GM21723 (cell line): ENCODE measurements at regions not wholly inside any gene's neighbourhood (a gene's known extent, or its start where the extent isn't known, plus 50 kb on each side); places are given as distances from the start of the nearest gene placed in this dataset.

Experiments
- ATAC-seq: cut with Tn5 transposase; IDR thresholded peaks from one replicate; pipeline ENCODE4 v1.9.1; 2021; ENCODE audit warnings: mild to moderate bottlenecking, moderate library complexity; ENCODE audit not compliant: unreplicated experiment

DNA sequence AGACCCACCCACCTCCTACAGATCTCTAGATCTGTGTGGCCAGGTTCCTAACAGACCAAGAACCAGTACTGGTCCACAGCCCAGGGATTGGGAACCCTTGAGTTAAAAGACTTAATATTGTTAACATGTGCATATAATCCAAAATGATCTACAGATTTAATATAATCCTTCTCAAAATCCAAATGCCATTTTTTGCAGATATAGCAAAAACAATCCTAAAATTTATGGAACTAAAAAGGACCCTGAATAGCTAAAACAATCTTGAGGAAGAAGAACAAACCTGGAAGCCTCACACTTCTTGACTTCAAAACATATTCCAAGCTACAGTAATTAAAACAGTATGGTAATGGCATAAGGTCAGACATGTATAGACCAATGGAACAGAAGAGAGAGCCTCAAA lies 206.9 kb upstream of the SIX2 start:
- no peak for ATAC-seq

DNA sequence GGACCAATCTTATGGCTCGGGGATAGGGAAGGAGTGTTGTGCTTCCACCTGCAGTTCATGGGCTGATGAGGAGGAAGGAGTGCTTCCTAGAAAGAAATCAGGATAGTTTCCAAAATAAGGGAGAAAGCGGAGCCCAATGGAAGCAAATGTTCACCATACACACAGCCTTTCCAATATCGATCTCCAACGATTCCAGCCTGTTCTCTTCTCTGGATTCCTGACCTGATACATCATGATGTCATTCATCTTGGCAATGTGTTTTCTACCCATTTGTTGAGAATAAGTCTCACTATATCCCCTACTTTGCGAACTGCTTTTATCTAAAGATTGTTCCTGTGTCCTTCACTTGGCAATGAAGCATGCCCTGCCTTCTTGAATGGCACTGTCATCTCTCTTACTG lies 205.3 kb upstream of the SIX2 start:
- ATAC-seq = no peak

DNA sequence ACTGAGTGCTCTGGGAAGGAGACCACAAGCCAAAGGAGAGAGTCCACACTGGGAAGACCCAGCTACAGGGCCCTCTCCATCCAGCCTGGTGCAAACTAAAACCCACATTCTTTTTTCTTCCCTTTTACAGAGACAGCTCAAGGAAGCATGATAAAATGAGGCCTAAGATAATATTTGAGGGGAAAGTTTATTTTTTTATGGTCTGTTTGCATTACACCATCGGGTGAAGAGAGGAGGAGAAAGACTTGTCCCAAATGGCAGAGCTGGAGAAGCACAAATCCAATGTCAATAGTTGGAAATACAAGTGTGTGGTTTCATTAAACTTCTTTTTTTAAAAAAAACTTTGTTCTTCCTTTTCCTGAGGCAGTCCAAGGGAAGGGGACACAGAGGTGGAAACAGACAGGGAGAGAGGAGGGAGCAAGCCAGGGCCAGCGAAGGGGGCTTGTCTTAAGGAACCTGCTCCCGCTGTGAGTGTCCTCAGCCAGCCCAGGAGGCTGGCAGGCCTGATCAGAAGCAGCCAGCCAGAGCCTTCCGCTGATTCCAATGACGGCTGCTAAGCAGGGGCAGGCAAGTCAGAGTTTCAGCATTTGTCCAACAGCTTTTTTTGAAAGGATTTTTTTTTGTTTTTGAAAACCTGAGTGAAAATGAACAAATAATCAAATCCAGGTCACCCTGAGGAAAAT lies 203.8 kb upstream of the SIX2 start:
- ATAC-seq = no peak

DNA sequence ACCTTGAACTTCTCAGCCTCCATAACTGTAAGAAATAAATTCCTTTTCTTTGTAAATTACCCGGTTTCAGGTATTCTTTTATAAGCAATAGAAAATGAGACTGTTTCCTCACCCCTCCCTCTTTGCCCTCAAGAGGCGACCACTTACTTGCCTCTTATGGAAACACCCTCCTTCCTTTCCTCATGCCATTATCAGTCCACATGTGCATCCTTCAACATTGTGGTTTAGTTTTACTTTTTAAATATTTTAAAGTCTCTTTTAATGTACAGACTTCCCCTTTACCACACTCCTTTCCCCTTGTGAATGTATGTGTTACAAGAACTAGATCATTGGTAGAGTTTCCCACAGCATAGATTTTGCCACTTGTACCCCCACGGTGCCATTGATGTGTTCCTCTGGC lies 202.4 kb upstream of the SIX2 start:
- no peak for ATAC-seq

DNA sequence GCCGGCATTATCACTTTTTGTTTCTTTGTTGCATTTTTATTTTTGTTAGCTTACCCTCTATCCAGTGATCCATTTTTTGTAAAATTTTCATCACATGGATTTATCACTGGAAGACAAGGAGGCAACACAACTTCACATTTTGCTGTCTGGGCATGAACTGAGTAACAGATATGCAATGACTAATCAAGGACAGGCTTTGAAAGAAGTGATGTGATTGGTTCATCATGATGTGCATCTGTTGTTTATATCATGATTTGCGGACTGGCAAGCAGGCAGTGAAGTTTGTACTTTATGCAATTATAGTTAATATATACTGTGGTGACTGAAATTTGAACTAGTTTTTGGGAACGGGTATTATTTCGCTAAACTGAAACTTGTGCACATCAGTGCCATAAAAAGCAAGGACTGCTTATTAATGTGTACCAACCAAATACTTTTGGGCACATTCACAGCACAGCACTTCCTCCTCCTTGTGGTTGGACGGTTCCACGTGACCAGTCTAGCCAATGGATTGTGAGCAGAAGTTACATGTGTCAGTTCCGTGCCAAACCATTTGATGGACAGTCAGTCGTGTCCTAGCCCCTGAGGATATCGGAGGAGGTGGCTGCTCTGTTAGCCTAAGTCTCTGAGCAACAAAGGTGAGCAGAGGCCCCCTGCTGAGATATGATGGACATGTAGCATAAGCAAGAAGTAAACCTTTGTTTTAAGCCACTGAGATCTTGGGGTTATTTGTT lies 201.4 kb upstream of the SIX2 start:
- ATAC-seq = no peak

DNA sequence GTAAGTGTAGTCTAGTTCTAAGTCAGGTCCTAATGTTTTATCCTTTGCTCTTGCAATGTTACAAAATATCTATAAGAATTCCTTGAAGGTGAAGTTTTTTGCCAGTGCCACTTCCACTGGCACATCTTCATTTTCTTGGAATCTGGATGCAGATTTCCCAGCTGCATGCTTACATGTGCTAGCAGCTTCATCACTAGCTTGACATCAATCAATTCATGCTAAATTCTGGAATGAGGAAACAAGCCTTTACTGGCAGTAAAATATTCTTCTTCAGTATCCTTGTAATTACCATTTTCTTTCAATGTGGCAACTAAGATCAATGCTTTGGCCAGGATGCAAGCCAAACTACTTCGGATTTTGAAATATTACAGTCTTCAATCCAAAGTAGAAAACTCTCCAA lies 200.6 kb upstream of the SIX2 start:
- ATAC-seq = no peak

DNA sequence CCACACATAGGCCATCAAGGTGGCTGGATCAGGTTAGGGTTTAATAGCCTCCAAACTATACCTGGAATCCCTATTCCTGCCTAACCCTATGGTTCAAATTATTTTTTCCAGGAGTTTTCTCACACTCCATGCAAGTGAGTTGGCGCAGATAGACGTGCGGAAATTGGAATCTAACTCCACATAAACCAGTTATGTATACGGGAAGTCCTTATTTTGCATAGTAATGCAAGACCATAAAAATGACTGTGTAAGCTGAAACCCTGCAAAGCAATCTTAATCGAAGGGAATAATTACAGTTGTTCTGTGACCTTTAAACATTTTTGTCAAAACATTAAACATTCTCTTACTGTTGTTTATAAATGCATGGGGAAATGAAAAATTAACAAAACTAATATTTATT lies 200.1 kb upstream of the SIX2 start:
- ATAC-seq = no peak

DNA sequence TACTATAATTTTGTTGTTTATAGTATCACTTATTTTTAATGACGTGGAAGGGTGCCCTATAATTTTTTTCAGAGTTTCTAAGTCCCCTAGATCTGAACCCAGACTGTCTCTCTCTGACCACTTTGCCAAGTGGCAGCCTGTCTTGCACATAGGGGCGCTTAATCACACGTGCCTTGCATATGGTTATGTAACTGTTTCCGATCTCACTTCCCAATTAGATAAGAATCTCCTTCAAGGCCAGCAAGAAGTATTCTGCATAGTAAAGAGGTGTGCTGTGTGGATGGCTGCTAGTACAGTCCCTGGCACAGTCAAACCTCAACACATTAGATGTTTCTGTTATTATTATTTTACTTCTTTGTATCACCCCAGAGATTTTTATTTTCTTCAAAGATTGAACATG lies 197.8 kb upstream of the SIX2 start:
- no peak for ATAC-seq

DNA sequence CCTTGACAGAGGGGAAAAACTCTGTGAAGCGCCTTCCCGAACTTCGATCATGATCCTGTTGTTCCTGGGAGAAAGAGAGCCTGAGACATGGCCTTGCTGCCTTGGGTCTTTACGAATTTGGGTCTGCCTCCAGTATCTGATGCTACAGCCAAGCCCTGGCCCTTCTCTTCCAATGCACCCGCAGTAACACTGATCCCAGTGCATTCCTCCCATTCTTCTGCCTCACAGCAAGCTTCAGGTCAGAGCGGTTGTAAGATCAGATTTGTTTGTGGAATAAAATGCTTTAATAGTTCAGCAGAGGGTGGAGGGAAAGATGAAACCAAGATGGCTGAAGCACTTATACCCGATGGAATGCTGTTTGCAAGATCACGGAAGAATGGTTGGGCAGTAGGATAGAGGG lies 196.7 kb upstream of the SIX2 start:
- ATAC-seq = no peak

DNA sequence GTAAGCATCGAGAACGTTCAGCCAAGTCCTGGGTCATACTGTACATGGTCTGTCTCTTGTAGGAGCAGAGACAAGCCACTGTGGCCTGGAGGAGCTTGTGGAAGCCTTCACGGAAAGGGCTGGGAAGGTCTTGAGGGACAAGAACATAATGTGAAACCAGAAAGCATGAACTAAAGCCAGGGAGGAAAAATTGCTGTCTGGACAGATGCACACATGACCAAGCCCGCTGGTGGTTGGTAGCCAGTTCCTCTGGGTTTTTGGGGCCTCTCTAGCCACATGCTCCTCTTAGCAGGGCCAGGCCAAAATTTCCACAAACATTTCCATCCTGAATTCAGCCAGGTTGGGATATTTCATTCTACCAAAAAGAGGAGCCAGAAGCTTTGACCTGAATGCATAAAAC lies 196.2 kb upstream of the SIX2 start:
- ATAC-seq = no peak

DNA sequence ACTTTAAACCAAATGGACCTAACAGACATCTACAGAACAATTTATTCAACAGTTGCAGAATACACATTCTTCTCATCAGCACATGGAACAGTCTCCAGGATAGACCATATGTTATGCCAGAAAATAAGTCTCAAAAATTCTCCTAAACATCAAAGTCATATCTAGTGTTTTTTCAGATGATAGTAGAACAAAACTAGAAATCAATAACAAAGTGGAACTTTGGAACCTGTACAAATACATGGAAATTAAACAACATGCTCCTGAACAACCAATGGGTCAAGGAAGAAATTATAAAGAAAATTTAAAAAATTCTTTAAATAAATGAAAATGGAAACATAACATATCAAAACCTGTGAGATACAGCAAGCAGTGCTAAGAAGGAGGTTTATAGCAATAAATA lies 194.1 kb upstream of the SIX2 start:
- no peak for ATAC-seq

DNA sequence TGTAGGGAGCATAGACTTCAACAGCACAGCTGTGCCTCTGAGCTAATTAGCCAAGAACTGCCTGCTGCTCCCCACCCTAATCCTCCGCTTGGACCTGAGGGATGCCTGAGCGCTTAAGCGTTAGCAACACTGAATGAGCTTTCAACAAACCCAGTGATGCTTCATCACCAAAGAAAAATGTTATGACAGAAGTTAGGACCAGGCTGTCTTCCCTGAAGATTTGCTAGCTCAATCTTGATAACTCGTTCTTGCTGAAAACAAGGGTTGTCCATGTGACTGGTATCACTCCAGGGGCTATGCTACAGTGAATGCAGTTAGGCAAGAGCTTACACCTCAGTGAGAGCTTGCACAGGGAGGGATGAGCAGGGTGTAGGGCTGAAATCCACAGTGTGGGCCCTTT lies 190.7 kb upstream of the SIX2 start:
- no peak for ATAC-seq

DNA sequence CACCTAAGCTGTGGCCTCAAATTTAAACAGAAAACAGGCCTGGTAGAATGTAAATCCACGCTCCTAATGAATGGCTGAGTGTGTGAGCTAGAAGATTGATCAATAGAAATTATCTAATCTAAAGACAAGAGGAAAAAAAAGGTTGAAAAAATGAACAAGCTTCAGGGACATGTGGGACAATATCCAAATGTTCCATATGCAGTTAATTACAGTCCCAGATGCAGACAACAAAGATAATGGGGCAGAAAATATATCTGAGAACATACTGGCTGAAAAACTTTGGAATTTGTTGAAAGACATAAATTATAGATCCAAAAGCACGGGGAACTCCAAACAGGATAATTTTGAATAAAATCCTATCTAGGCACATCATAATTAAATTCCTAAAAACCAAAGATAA lies 186.7 kb upstream of the SIX2 start:
- ATAC-seq = no peak

DNA sequence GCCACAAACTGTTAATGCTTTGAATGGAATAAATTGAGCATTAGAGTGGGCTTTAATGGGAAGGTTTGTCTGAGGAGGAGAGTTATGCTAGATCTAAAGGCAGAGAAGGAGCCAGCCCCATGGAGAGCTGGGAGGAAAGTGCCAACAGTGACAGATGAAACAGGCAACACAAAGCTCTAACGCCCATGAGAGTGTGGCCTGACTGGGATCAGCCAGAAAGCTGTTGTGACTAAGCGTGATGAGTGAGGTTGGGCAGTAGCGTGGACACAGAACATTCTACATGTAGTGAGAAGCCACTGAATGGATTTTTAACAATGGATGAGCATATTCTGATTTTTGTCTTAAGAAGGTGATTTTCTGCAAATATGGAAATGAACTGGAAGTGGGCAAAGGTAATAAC lies 185.3 kb upstream of the SIX2 start:
- ATAC-seq = no peak

DNA sequence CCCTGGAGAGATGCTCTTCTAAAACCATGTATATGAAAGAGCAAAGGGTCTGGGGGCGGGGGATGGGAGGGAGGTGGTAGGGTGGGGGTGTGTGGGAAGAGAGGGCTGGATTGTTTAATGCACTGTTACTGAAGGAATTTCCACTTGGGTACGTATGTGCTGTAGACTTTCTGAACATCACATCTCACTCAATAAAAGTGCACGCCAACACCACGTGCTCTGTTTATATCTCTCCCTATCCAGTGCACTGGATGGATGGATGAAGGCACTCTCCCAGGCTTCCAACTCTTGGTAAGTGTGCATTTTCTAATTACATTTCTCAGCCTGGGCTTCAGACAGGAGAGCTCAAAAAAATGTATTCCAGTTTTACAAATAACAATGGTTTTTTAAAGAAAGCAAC lies 184.3 kb upstream of the SIX2 start:
- ATAC-seq = no peak

DNA sequence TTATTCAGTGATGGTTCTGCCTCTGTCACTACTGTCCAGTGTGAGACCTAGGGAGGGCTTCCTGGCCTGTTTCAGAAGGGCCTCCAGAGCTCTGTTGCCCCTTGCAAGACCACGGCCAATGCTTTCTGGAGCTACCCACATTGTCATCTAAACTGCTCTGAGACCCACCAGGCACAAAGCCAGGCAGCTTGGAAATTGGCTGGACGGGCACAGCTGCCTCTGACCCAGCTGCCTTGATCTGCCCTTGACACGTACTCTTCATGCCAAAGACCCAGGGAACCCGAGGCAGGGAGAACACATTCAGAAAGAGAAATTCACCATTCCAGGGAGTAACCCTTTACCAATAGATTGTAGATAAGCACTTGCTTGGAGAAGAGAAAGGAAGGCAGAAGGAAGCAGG lies 183.7 kb upstream of the SIX2 start:
- no peak for ATAC-seq

DNA sequence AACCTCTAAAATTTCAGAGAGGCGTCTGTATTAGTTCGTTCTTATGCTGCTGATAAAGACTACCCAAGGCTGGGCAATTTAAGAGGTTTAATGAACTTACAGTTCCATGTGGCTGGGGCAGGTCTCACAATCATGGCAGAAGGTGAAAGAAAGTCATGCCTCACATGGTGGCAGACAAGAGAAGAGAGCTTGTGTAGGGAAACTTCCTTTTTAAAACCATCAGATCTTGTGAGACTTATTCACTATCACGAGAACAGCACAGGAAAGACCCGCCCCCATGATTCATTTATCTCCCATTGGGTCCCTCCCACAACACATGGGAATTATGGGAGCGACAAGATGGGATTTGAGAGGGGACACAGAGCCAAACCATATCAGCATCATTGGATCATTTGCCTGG lies 183.2 kb upstream of the SIX2 start:
- ATAC-seq = no peak

DNA sequence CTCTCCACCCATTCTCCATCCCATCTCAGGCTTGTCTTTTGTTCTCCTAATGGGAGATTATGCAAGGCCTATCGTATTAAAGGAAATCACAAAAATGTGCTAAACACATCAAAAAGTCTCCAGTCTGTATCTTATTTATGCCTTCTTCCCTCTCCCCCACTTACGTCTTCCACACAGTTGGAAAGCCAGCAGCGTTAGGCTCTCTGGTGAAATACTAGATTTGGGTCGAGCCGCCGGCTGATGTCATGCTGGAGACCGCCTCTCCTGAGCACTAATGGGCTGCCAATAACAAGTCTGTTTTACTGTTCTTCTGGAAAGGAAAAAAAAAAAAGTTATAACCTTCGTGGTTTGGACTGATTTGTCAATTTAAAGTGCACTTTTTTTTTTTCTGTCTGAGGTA lies 182.7 kb upstream of the SIX2 start:
- no peak for ATAC-seq

DNA sequence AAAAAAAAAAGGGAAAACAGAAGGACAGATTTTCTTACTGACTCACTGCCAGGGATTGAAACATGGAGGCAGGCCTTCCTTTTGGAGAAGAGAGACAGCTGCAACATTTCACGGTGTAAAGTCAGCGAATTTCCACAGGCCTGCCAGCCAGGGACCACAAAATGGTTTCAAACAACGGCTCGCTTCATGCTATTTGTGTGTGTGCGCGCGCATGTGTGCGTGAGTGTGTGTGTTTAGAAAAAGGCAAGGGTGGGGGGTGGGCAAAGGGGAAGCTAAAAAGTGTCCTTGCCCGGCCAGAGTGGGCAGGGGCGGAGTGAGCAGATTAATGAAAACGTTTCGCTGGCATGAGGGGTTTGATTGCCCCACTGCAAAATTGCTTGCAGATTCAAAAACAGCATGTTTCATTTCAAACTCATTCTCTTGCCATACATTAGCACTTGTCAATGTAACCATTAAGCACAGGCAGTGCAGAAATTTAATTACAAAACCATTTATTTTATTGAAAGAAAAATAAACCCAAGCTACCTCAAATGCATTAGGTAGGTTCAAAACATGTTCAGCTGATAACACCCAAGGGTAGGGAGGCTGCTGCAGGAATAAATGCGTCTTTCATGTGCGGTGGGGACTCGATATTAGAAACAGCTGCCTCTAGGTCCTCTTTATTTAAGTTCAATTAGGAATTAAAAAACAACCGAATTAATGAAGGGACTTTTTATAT lies 182.1 kb upstream of the SIX2 start:
- no peak for ATAC-seq

DNA sequence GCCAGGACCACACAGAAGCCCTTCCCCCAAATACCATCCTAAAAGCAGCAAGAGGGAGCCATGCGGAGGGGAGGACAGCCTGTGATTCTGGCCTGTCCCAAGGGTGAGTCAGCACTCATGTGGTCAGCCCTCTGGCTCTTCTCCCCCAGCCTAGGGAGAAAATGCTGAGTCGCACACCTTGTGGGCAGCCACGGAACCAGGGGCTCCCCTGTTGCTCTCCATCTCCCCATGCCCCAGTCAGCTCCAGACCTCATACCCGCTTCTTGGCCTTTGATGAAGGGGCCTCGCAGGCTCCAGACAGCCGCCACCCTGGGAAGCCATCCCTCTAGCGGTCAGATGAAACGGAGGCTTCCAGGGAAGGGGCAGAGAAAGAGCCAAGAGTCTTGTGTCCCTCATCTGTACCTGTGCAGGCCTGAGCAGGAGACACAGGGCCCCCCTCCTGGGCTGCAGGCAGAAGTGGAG lies 181.3 kb upstream of the SIX2 start:
- no peak for ATAC-seq

DNA sequence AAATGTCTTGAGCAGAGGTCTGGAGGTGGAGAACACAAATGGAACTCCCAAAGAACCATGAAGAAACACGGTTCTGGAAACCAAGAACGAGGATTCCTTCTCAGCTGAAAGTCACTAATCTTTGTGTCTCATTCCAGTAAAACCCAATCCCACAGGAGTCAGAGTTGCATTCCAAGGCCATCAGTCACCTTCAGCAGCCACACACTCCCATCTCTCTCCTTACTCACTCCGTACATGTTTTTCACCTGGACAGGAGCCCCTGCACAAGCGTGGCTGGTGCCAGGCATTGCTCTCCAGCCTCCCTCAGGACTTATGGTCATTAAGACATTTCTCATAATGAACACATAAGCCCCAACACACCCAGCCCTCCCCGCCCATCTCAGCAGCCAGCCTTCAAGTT lies 175.4 kb upstream of the SIX2 start:
- ATAC-seq = no peak

DNA sequence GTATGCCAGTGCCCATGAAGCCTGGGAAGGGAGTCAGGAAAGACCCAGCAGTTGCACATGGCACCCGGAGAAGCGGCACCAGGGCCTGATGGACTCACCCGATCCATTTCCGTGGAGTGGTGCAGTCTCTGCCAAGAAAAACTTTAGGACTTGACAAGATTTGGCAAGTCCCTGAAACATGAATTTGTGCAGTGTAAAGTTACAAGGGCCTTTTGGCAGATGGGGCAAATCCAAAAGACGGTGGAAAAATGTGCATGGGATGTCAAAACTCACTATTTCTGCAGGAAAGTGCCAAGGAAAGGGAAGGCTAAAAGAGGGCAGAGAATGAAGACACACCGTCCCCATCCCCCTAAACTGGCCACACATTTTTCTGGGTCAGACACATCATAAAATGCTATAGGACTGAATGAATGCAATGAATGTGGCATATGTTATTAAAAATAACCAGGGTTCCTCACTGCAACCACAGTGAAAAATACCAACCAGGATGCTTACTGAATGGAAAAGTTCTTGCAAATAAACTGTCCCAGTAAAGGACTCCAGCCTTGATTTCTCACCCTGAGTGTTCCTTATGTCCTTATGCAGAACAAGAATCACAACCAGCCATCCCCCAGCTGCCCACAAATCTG lies 173.5 kb upstream of the SIX2 start:
- no peak for ATAC-seq
